Endothelial cell of umbilical vein (primary cell): ENCODE measurements at regions not wholly inside any gene's neighbourhood (a gene's known extent, or its start where the extent isn't known, plus 50 kb on each side); places are given as distances from the start of the nearest gene placed in this dataset.

Experiments
- BruUV-seq: library from RNA; stranded (reverse); fragments of 400-500 nt; replicated peaks from 2 replicates; lab custom pipeline; 2021; lab: Mats Ljungman, UMichigan
- CTCF ChIA-PET: fragments of 300-600, 350-600 bp; sonication (Branson Sonifier 250); formaldehyde crosslinking; loops from one replicate; lab custom pipeline; 2021; ENCODE audit warnings: antibody characterized with exemption, inconsistent platforms; lab: Charles Lee
- POLR2A ChIA-PET: fragments of 300-600, 350-600 bp; sonication (Branson Sonifier 250); formaldehyde crosslinking; loops from one replicate; lab custom pipeline; 2021; ENCODE audit warnings: antibody characterized with exemption, inconsistent platforms; lab: Charles Lee
- DNase-seq: peaks from one replicate; pipeline ENCODE4 v3.0.0-alpha.2; 2011; ENCODE audit warnings: low read depth, low spot score
- FAIRE-seq: peaks from 2 replicates; lab custom pipeline; 2011; peaks lifted over from hg19 to GRCh38; lab: Jason Lieb, UNC
- H2AFZ ChIP-seq: 2 replicates; pipeline ENCODE4 v1.6.0; 2012; ENCODE audit warnings: low read depth, low read length, control low read depth, inconsistent platforms
- H3K27ac ChIP-seq: 2 replicates; pipeline ENCODE4 v1.5.1; 2011; ENCODE audit warnings: low read depth, mild to moderate bottlenecking, control low read depth, low read length, moderate library complexity; ENCODE audit not compliant: insufficient read depth
- H3K27me3 ChIP-seq, 2 experiments: 2 replicates each; pipeline versions ENCODE4 v1.6.0 to v1.6.1; 2011; ENCODE audit warnings: low read length in 2 of 2, mixed read lengths in 1 of 2; ENCODE audit not compliant: control insufficient read depth in 2 of 2, insufficient read depth in 2 of 2
- H3K36me3 ChIP-seq, 2 experiments: 2 replicates in 1 of 2; 3 replicates in 1 of 2; pipeline ENCODE4 v1.5.1; 2011; ENCODE audit warnings: low read length in 2 of 2, mild to moderate bottlenecking in 1 of 2, moderate library complexity in 1 of 2; ENCODE audit not compliant: control insufficient read depth in 2 of 2, insufficient read depth in 2 of 2; ENCODE audit errors: extremely low read depth in 1 of 2
- H3K4me1 ChIP-seq: 3 replicates; pipeline ENCODE4 v1.5.1; 2011; ENCODE audit warnings: mild to moderate bottlenecking, low read length; ENCODE audit not compliant: control insufficient read depth, insufficient read depth; ENCODE audit errors: extremely low read depth
- H3K4me2 ChIP-seq: 2 replicates; pipeline ENCODE4 v1.6.1; 2011; ENCODE audit warnings: low read length, control low read depth, mixed read lengths; ENCODE audit not compliant: insufficient read depth
- H3K4me3 ChIP-seq, 3 experiments: fragments of 200-600 bp in 1 of 3; sonication (generic), shearing (Covaris generic) in 1 of 3; replicated peaks in 1 of 3; 2 replicates each; pipeline ENCODE4 v1.5.1; 2011 to 2016; ENCODE audit warnings: control low read depth in 3 of 3, low read length in 3 of 3, mild to moderate bottlenecking in 2 of 3, inconsistent platforms in 1 of 3, low read depth in 1 of 3, moderate library complexity in 1 of 3; ENCODE audit not compliant: insufficient read depth in 1 of 3
- H3K79me2 ChIP-seq: 2 replicates; pipeline ENCODE4 v1.6.0; 2012; ENCODE audit warnings: low read length, inconsistent platforms; ENCODE audit not compliant: control insufficient read depth, insufficient read depth
- H3K9ac ChIP-seq: replicated peaks from 2 replicates; pipeline ENCODE3; 2011; ENCODE audit warnings: low read length, control low read depth; ENCODE audit not compliant: insufficient read depth; ENCODE audit errors: extremely low read depth
- H3K9me1 ChIP-seq: replicated peaks from 3 replicates; pipeline ENCODE4 v1.6.0; 2011; ENCODE audit warnings: mild to moderate bottlenecking, low read length; ENCODE audit not compliant: control insufficient read depth, insufficient read depth; ENCODE audit errors: extremely low read depth
- H3K9me3 ChIP-seq: replicated peaks from 2 replicates; pipeline ENCODE4 v1.5.1; 2012; ENCODE audit warnings: low read length, inconsistent platforms; ENCODE audit not compliant: control insufficient read depth, insufficient read depth
- H4K20me1 ChIP-seq: replicated peaks from 2 replicates; pipeline ENCODE3; 2011; ENCODE audit warnings: mild to moderate bottlenecking, low read length; ENCODE audit not compliant: control insufficient read depth, insufficient read depth; ENCODE audit errors: extremely low read depth
- CTCF ChIP-seq, 2 donors: IDR thresholded peaks; 1 replicate in 1 of 2; 2 replicates in 1 of 2; pipeline ENCODE4 v1.5.1; 2011; ENCODE audit warnings: low read length in 2 of 2, mild to moderate bottlenecking in 2 of 2, moderate library complexity in 2 of 2, control low read depth in 1 of 2, inconsistent platforms in 1 of 2, low read depth in 1 of 2; ENCODE audit not compliant: insufficient read depth in 1 of 2; ENCODE audit errors: extremely low read depth in 1 of 2
- EZH2 ChIP-seq: IDR thresholded peaks from 2 replicates; pipeline ENCODE4 v1.6.1; 2012; ENCODE audit warnings: borderline replicate concordance, low read depth, mild to moderate bottlenecking, moderate library complexity, low read length, inconsistent platforms; ENCODE audit not compliant: severe bottlenecking
- FOS ChIP-seq: IDR thresholded peaks from 2 replicates; pipeline ENCODE4 v1.6.1; 2011; ENCODE audit warnings: mild to moderate bottlenecking, low read length, moderate library complexity, borderline replicate concordance; ENCODE audit not compliant: insufficient read depth
- GATA2 ChIP-seq: IDR thresholded peaks from 2 replicates; pipeline ENCODE4 v1.7.0; 2011; ENCODE audit warnings: low read depth, mild to moderate bottlenecking, moderate library complexity, mixed read lengths, low read length; ENCODE audit not compliant: insufficient read length, insufficient read depth
- JUN ChIP-seq: IDR thresholded peaks from 2 replicates; pipeline ENCODE4 v1.6.1; 2011; ENCODE audit warnings: borderline replicate concordance, low read depth; ENCODE audit not compliant: insufficient read length, insufficient read depth
- MYC ChIP-seq: IDR thresholded peaks from one replicate; pipeline ENCODE4 v1.6.1; 2011; ENCODE audit warnings: mild to moderate bottlenecking, low read depth, low read length
- POLR2A ChIP-seq: IDR thresholded peaks from 2 replicates; pipeline ENCODE4 v1.6.1; 2012; ENCODE audit warnings: low read depth, mild to moderate bottlenecking, control low read depth, low read length
- POLR2AphosphoS5 ChIP-seq: IDR thresholded peaks from 2 replicates; pipeline ENCODE4 v1.6.1; 2012; ENCODE audit warnings: low read depth, mild to moderate bottlenecking, control low read depth, low read length, moderate library complexity; ENCODE audit not compliant: insufficient read depth
- dilution Hi-C: fragments of 300-500 bp; cut with MboI; formaldehyde crosslinking; loops from one replicate; pipeline ENCODE4 v1.15.0; 2019; ENCODE audit warnings: low sequenced_read_pairs; ENCODE audit not compliant: extremely low pct_ligation_motif_present
- intact Hi-C: fragments of 100-400 bp; cut with micrococcal nuclease; formaldehyde crosslinking; loops from one replicate; pipeline ENCODE4 v1.10.0; 2022
- TF ChIP-seq, protein P1 (sequence below): IDR thresholded peaks from 2 replicates; pipeline ENCODE4 v1.6.1; 2011; ENCODE audit not compliant: insufficient read depth, insufficient read length

GRCh38 chr18:76212960-76213359 is 282.1 kb downstream of the ZNF516 start:
- no peak overlapping the region for H3K4me2 ChIP-seq
- FAIRE-seq, result no peak
- no peaks in the 10 kb centered on the region for H3K36me3 ChIP-seq
- no peak for DNase-seq
- H3K79me2 ChIP-seq, result no peaks in the 10 kb centered on the region
- no peaks in the 10 kb centered on the region for H3K27me3 ChIP-seq
- no peak for TF ChIP-seq FOS
- no peak for TF ChIP-seq POLR2A
- TF ChIP-seq CTCF (IDR thresholded peaks at IDR 0.05; ENCODE audit: extremely low read depth in 1 of 2, insufficient read depth in 1 of 2, low read depth in 1 of 2, low read length in 2 of 2), result no peak
- TF ChIP-seq, protein P1, sequence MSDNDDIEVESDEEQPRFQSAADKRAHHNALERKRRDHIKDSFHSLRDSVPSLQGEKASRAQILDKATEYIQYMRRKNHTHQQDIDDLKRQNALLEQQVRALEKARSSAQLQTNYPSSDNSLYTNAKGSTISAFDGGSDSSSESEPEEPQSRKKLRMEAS, result no peak
- no peak for TF ChIP-seq EZH2
- TF ChIP-seq GATA2, result no peak
- H3K9me1 ChIP-seq, result no peaks in the 10 kb centered on the region
- H3K9ac ChIP-seq, result no peak overlapping the region
- BruUV-seq, result no TSS peak
- H3K4me1 ChIP-seq, result no peaks in the 10 kb centered on the region
- POLR2A ChIA-PET, result no interaction called here
- dilution Hi-C loops, result no loop called here
- peaks cover 4% of the 10 kb centered on the region for H3K9me3 ChIP-seq
- CTCF ChIA-PET, result no interaction called here
- intact Hi-C loops, result no loop called here
- H3K27ac ChIP-seq, result no peak overlapping the region
- no peak overlapping the region for H2AFZ ChIP-seq
- no peak overlapping the region for H3K4me3 ChIP-seq
- H4K20me1 ChIP-seq, result no peaks in the 10 kb centered on the region

- POLR2A ChIA-PET, result no interaction called here
- no peak for DNase-seq
These were observed 285.4 kb downstream of the ZNF516 start for GRCh38 chr18:76209597-76209996.

More at GRCh38 chr18:76209597-76209996, 285.4 kb downstream of the ZNF516 start:
- no peak overlapping the region for H3K4me3 ChIP-seq
- intact Hi-C loops (no loop called here), dilution Hi-C loops (no loop called here)
- H3K9me3 ChIP-seq, result no peaks in the 10 kb centered on the region
- no peaks in the 10 kb centered on the region for H3K79me2 ChIP-seq
- H3K9ac ChIP-seq, result no peak overlapping the region
- no peaks in the 10 kb centered on the region for H4K20me1 ChIP-seq
- H3K4me1 ChIP-seq, result no peaks in the 10 kb centered on the region
- no peaks in the 10 kb centered on the region for H3K9me1 ChIP-seq
- no peak overlapping the region for H2AFZ ChIP-seq
- TF ChIP-seq JUN, result no peak
- TF ChIP-seq POLR2A, result no peak
- no peak for TF ChIP-seq POLR2AphosphoS5
- TF ChIP-seq FOS, result no peak
- no peak for TF ChIP-seq EZH2
- TF ChIP-seq, protein P1, result no peak
- no peak for TF ChIP-seq CTCF (IDR thresholded peaks at IDR 0.05; ENCODE audit: extremely low read depth in 1 of 2, insufficient read depth in 1 of 2, low read depth in 1 of 2, low read length in 2 of 2)
- TF ChIP-seq GATA2, result no peak
- TF ChIP-seq MYC, result no peak
- H3K27me3 ChIP-seq, result no peaks in the 10 kb centered on the region
- H3K36me3 ChIP-seq, result no peaks in the 10 kb centered on the region
- no peak overlapping the region for H3K4me2 ChIP-seq
- BruUV-seq, result no TSS peak
- CTCF ChIA-PET, result no interaction called here
- H3K27ac ChIP-seq, result no peak overlapping the region
- no peak for FAIRE-seq
